IPS-15b (cell line): ENCODE measurements at regions not wholly inside any gene's neighbourhood (a gene's known extent, or its start where the extent isn't known, plus 50 kb on each side); places are given as distances from the start of the nearest gene placed in this dataset.
"Not testable (repeated sequence)": the region's sequence is repeated elsewhere in the genome, so short reads cannot be mapped to it uniquely, and the experiment has no call there.

Experiments
- H3K27me3 ChIP-seq: one replicate; pipeline ENCODE4 v1.6.1; 2013; ENCODE audit warnings: low read length; ENCODE audit not compliant: control insufficient read depth, insufficient read depth
- H3K36me3 ChIP-seq: one replicate; pipeline ENCODE4 v1.6.1; 2013; ENCODE audit warnings: low read length; ENCODE audit not compliant: control insufficient read depth, insufficient read depth
- H3K4me1 ChIP-seq: one replicate; pipeline ENCODE4 v1.6.1; 2013; ENCODE audit warnings: mild to moderate bottlenecking, low read length; ENCODE audit not compliant: control insufficient read depth, insufficient read depth
- H3K4me3 ChIP-seq: one replicate; pipeline ENCODE4 v1.5.1; 2013; ENCODE audit warnings: low read depth, low read length
- H3K9ac ChIP-seq: one replicate; pipeline ENCODE4 v1.6.1; 2013; ENCODE audit warnings: low read depth, mild to moderate bottlenecking, low read length
- H3K9me3 ChIP-seq: one replicate; pipeline ENCODE4 v1.6.1; 2013; ENCODE audit warnings: mild to moderate bottlenecking, low read length; ENCODE audit not compliant: control insufficient read depth, insufficient read depth

- Histone ChIP-seq H3K4me1 (no peaks in the 10 kb centered on the region), H3K36me3 (no peaks in the 10 kb centered on the region), H3K27me3 (no peaks in the 10 kb centered on the region), H3K4me3 (no peak overlapping the region), H3K9me3 (no peaks in the 10 kb centered on the region), H3K9ac (no peak overlapping the region)
Observed at GRCh38 chr10:15426558-15426957, 55.5 kb upstream of the FAM171A1 start.

GRCh38 chr10:15426115-15426514 is 55.0 kb upstream of the FAM171A1 start:
- H3K4me3 ChIP-seq, result no peak overlapping the region
- H3K27me3 ChIP-seq, result no peaks in the 10 kb centered on the region
- H3K4me1 ChIP-seq, result no peaks in the 10 kb centered on the region
- H3K9me3 ChIP-seq, result no peaks in the 10 kb centered on the region
- H3K9ac ChIP-seq, result no peak overlapping the region
- no peaks in the 10 kb centered on the region for H3K36me3 ChIP-seq

GRCh38 chr10:15421875-15422274 is 50.8 kb upstream of the FAM171A1 start:
- not testable (repeated sequence) for H3K27me3 ChIP-seq, H3K36me3 ChIP-seq, H3K9me3 ChIP-seq, H3K4me1 ChIP-seq, H3K9ac ChIP-seq, H3K4me3 ChIP-seq
